Nephron progenitor cell (in vitro differentiated cells): ENCODE measurements at regions not wholly inside any gene's neighbourhood (a gene's known extent, or its start where the extent isn't known, plus 50 kb on each side); places are given as distances from the start of the nearest gene placed in this dataset.

Experiments used
- DNase-seq: peaks from one replicate; pipeline ENCODE4 v3.0.0; 2021
- H3K27ac Mint-ChIP-seq: 2 replicates; pipeline ENCODE4 v1.8.0; 2021; ENCODE audit warnings: mild to moderate bottlenecking, moderate library complexity, mixed read lengths
- H3K27me3 Mint-ChIP-seq: 2 replicates; pipeline ENCODE4 v1.8.0; 2021; ENCODE audit warnings: mild to moderate bottlenecking, low read depth, mixed read lengths; ENCODE audit not compliant: poor library complexity
- H3K36me3 Mint-ChIP-seq: 2 replicates; pipeline ENCODE4 v1.8.0; 2021; ENCODE audit warnings: low read depth, mixed read lengths
- H3K4me1 Mint-ChIP-seq: 2 replicates; pipeline ENCODE4 v1.8.0; 2021; ENCODE audit warnings: mixed read lengths
- H3K4me3 Mint-ChIP-seq: 2 replicates; pipeline ENCODE4 v1.8.0; 2021; ENCODE audit warnings: mild to moderate bottlenecking, moderate library complexity, mixed read lengths
- H3K9me3 Mint-ChIP-seq: 2 replicates; pipeline ENCODE4 v1.8.0; 2021; ENCODE audit warnings: mild to moderate bottlenecking, moderate library complexity, mixed read lengths
- CTCF ChIP-seq: fragments of 200-600 bp; sonication (generic); IDR thresholded peaks from 2 replicates; pipeline ENCODE4 v1.5.0; 2021; ENCODE audit warnings: antibody characterized with exemption

- Mint-ChIP-seq H3K36me3 (no peaks in the 10 kb centered on the region), H3K9me3 (peaks cover 12% of the 10 kb centered on the region), H3K27me3 (peaks cover 3% of the 10 kb centered on the region), H3K4me1 (no peaks in the 10 kb centered on the region), H3K27ac (no peak overlapping the region), H3K4me3 (no peak overlapping the region)
- TF ChIP-seq CTCF, result no peak
- DNase-seq, result no peak
Measured at GRCh38 chrX:140848800-140849199, 139.2 kb downstream of the LINC00632 start.

- Mint-ChIP-seq H3K4me3 (no peak overlapping the region), H3K27me3 (peaks cover 4% of the 10 kb centered on the region), H3K9me3 (peaks cover 32% of the 10 kb centered on the region), H3K27ac (no peak overlapping the region), H3K36me3 (no peaks in the 10 kb centered on the region), H3K4me1 (no peaks in the 10 kb centered on the region)
- DNase-seq, result no peak
- no peak for TF ChIP-seq CTCF
Measured at GRCh38 chrX:140860718-140861117, 141.7 kb upstream of the SPANXB1 start.

GRCh38 chrX:140866446-140866845 lies 135.9 kb upstream of the SPANXB1 start:
- TF ChIP-seq CTCF, result no peak
- no peaks in the 10 kb centered on the region for H3K4me1 Mint-ChIP-seq
- H3K9me3 Mint-ChIP-seq, result peaks cover 56% of the 10 kb centered on the region
- H3K36me3 Mint-ChIP-seq, result no peaks in the 10 kb centered on the region
- H3K4me3 Mint-ChIP-seq, result no peak overlapping the region
- no peak overlapping the region for H3K27ac Mint-ChIP-seq
- H3K27me3 Mint-ChIP-seq, result peaks cover 8% of the 10 kb centered on the region
- no peak for DNase-seq

- no peaks in the 10 kb centered on the region for H3K27me3 Mint-ChIP-seq
- peaks cover 31% of the 10 kb centered on the region for H3K9me3 Mint-ChIP-seq
- no peaks in the 10 kb centered on the region for H3K4me1 Mint-ChIP-seq
- TF ChIP-seq CTCF, result no peak
- DNase-seq, result no peak
- H3K27ac Mint-ChIP-seq, result no peak overlapping the region
- no peak overlapping the region for H3K4me3 Mint-ChIP-seq
- no peaks in the 10 kb centered on the region for H3K36me3 Mint-ChIP-seq
Measured at GRCh38 chrX:140912606-140913005, 89.8 kb upstream of the SPANXB1 start.

- no peak for TF ChIP-seq CTCF
- H3K27me3 Mint-ChIP-seq, result no peaks in the 10 kb centered on the region
- no peak overlapping the region for H3K27ac Mint-ChIP-seq
- H3K9me3 Mint-ChIP-seq, result peaks cover 26% of the 10 kb centered on the region
- no peaks in the 10 kb centered on the region for H3K36me3 Mint-ChIP-seq
- H3K4me1 Mint-ChIP-seq, result peaks cover 8% of the 10 kb centered on the region
- DNase-seq, result no peak
- H3K4me3 Mint-ChIP-seq, result no peak overlapping the region
Measured at GRCh38 chrX:140913802-140914501, 88.4 kb upstream of the SPANXB1 start.

- peaks cover 9% of the 10 kb centered on the region for H3K4me1 Mint-ChIP-seq
- H3K27ac Mint-ChIP-seq, result no peak overlapping the region
- no peak for TF ChIP-seq CTCF
- no peak overlapping the region for H3K4me3 Mint-ChIP-seq
- no peak for DNase-seq
- H3K27me3 Mint-ChIP-seq, result no peaks in the 10 kb centered on the region
- no peaks in the 10 kb centered on the region for H3K36me3 Mint-ChIP-seq
- peaks cover 32% of the 10 kb centered on the region for H3K9me3 Mint-ChIP-seq
Measured at GRCh38 chrX:140916872-140917271, 85.5 kb upstream of the SPANXB1 start.
